C4-2B (cell line): ENCODE measurements at regions not wholly inside any gene's neighbourhood (a gene's known extent, or its start where the extent isn't known, plus 50 kb on each side); places are given as distances from the start of the nearest gene placed in this dataset.

Source experiments
- CTCF ChIP-seq: fragments of 450-650 bp; conservative IDR thresholded peaks from 2 replicates; pipeline ENCODE4 v1.5.1; 2017; ENCODE audit warnings: mild to moderate bottlenecking
- ZFX ChIP-seq: fragments of 450-650 bp; IDR thresholded peaks from 2 replicates; pipeline ENCODE4 v1.6.1; 2017

DNA sequence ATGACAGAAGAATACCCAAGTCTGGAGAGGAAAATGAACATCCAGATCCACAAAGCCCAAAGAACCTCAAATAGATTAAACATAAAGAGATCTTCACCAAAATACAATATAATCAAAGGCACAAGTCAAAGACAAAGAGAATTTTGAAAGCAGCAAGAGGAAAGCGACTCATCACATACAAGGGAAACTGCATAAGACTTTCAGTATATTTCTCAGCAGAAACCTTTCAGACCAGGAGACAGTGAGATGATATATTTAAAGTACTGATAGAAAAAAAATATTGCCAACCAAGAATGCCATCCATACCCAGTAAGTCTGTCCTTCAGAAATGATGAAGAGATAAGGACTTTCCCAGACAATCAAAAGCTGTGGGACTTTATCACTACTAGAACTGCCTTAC, 81.5 kb upstream of the GALNT17 start:
- TF ChIP-seq CTCF = no peak
- no peak for TF ChIP-seq ZFX
